GM19328 (cell line): ENCODE measurements at regions not wholly inside any gene's neighbourhood (a gene's known extent, or its start where the extent isn't known, plus 50 kb on each side); places are given as distances from the start of the nearest gene placed in this dataset.
"Not testable (repeated sequence)": the region's sequence is repeated elsewhere in the genome, so short reads cannot be mapped to it uniquely, and the experiment has no call there.

ENCODE experiments used
- ATAC-seq: cut with Tn5 transposase; IDR thresholded peaks from one replicate; pipeline ENCODE4 v1.9.1; 2021; ENCODE audit warnings: mild to moderate bottlenecking, moderate library complexity; ENCODE audit not compliant: unreplicated experiment

- ATAC-seq, result no peak
Observed at GRCh38 chr18:39326772-39327171, 1761.2 kb upstream of the CELF4 start.

GRCh38 chr18:39325973-39326372 lies 1760.4 kb upstream of the CELF4 start:
- ATAC-seq, result no peak

- no peak for ATAC-seq
Observed at GRCh38 chr18:39319141-39319540, 1753.5 kb upstream of the CELF4 start.

GRCh38 chr18:39318462-39318861 lies 1752.9 kb upstream of the CELF4 start:
- ATAC-seq, result no peak

- ATAC-seq, result no peak
Observed at GRCh38 chr18:39318008-39318407, 1752.4 kb upstream of the CELF4 start.

GRCh38 chr18:39314595-39314994 lies 1749.0 kb upstream of the CELF4 start:
- ATAC-seq, result no peak

GRCh38 chr18:39313992-39314391 lies 1748.4 kb upstream of the CELF4 start:
- no peak for ATAC-seq

- ATAC-seq, result no peak
Observed at GRCh38 chr18:39311111-39311712, 1745.6 kb upstream of the CELF4 start.

GRCh38 chr18:39308931-39309521 lies 1743.4 kb upstream of the CELF4 start:
- not testable (repeated sequence) for ATAC-seq

- ATAC-seq, result no peak
Observed at GRCh38 chr18:39305766-39306165, 1740.2 kb upstream of the CELF4 start.

GRCh38 chr18:39302481-39302880 lies 1736.9 kb upstream of the CELF4 start:
- ATAC-seq, result no peak

GRCh38 chr18:39299152-39299551 lies 1733.6 kb upstream of the CELF4 start:
- ATAC-seq, result no peak

- ATAC-seq, result no peak
Observed at GRCh38 chr18:39297225-39297624, 1731.6 kb upstream of the CELF4 start.

GRCh38 chr18:39296293-39296888 lies 1730.8 kb upstream of the CELF4 start:
- ATAC-seq, result no peak

- no peak for ATAC-seq
Observed at GRCh38 chr18:39276764-39277163, 1711.2 kb upstream of the CELF4 start.

GRCh38 chr18:39274535-39274934 lies 1708.9 kb upstream of the CELF4 start:
- no peak for ATAC-seq

- no peak for ATAC-seq
Observed at GRCh38 chr18:39272230-39272629, 1706.6 kb upstream of the CELF4 start.

GRCh38 chr18:39271654-39272053 lies 1706.1 kb upstream of the CELF4 start:
- ATAC-seq, result no peak

- ATAC-seq, result no peak
Observed at GRCh38 chr18:39260565-39260964, 1695.0 kb upstream of the CELF4 start.

GRCh38 chr18:39259736-39260135 lies 1694.1 kb upstream of the CELF4 start:
- no peak for ATAC-seq

- ATAC-seq, result no peak
Observed at GRCh38 chr18:39244242-39244641, 1678.6 kb upstream of the CELF4 start.

- no peak for ATAC-seq
Observed at GRCh38 chr18:39241534-39241933, 1675.9 kb upstream of the CELF4 start.
